SIG-M5 treated with dmso at 0.1 percent for 504 hours (cell line): ENCODE measurements at regions not wholly inside any gene's neighbourhood (a gene's known extent, or its start where the extent isn't known, plus 50 kb on each side); places are given as distances from the start of the nearest gene placed in this dataset.
"Not testable (repeated sequence)": the region's sequence is repeated elsewhere in the genome, so short reads cannot be mapped to it uniquely, and the experiment has no call there.

Experiments
- DNase-seq: peaks from one replicate; lab custom pipeline; 2025; ENCODE audit not compliant: unreplicated experiment; lab: John Stamatoyannopoulos, UW

DNA sequence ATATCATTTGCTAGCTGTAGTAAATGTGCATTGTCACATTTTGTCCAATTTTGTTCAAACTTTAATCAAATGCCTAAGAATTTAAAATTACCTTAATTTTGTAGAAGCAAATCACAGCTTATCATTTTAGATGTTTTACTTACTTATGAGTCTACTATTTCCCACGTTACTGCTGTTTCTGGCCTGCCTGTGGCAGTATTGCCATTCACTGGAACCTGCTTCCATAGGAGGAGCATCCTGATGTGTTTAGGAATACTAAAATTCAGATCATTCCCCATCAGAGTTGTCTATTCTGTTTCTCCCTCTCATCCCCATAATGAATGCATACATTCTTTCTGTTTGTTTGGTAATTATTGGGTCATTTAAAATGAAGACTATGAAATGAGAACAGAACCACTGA lies 119.5 kb upstream of the SNRPN start:
- DNase-seq = no peak

DNA sequence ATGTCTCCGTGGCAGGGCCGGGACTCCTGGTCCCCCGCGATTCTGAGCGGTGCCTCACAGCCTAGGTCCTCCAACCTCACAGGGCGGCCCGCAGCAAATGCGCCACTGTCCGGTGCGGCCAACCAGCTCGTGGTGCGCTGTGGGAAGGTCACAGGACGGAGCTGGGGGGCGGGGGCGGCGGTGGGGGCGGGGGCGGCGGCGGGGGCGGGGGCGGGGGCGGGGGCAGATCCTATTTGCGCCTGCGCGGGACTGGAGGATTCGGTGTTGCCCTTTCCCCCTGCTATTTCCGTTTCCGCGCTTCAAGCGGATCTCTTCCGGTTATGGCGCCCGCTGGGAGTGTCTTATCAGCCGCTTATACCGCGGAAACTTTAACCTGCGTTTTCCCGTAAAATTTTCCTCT lies 106.7 kb upstream of the SNRPN start:
- no peak for DNase-seq

DNA sequence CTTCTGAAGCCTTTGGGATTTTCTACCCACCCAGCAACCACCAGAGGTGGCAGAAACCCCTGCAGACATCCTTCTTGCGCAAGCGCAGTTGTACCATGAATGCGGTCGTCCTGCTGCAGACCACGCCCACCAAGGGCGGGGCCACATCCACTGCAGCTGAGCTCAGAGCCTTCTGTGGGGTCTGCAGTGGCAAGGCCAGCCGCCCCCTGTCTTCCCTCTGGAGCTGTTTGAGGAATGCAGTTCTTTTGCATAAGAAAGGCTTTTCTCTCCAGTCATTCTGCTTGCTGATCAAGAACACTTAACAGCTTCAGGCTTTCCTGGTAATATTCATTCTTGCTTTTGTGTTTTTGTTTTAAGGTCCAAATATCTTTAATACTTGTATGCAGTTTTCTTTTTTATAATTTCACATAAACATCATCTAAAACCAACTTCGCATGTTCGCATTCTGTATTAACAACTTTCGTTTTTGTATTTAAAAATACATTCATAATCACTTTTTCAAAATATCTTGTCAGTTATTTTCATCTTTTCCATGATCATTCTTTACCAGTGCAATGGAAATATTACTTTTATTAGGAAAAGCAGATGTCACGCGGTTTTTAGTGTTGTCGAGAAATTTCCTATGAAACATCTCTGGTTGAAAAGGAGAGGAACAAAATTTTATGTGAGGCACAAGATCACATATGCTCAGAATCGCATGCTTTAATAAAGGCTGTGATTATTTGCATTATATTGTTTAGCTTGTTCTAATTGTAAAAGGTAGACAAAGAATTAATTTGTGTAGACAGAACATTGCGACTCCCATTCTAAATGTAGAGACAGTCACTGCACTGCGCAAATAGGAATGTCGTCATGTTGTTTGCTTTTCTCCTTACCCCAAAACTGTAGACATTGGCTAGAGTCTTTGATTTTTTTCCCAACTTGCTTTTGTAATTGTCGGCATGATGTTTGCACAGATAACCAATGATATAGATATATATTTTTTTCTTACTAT lies 98.1 kb upstream of the SNRPN start:
- no peak for DNase-seq

DNA sequence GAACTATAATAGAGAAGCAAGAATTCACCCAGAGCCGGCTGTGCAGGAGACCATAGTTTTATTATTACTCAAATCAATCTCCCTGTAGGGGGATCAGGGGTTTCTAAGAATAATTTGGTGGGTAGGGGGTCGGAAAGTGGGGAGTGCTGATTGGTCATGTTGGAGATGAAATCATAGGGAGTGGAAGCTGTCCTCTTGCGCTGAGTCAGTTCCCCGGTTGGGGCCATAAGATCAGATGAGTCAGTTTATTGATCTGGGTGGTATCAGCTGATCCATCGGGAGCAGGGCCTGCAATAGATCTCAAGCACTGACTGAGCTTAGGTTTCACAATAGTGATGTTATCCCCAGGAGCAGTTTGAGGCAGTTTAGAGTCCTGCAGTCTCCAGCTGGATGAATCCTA lies 97.0 kb upstream of the SNRPN start:
- DNase-seq = no peak

DNA sequence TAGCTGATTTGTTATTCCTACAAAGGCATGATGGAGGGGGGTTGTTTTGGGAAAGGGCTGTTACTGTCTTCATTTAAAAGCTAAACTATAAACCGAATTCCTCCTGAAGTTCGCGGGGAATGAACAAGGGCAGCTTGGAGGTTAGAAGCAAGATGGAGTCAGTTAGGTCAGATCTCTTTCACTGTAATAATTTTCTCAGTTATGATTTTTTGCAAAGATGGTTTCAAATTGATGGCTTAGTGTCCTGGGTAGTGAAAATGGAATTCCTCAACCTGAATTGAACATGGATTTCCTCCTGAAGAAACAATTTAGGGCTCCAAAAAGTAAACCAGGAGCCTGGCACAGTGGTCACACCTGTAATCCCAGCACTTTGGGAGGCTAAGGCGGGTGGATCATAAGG lies 96.6 kb upstream of the SNRPN start:
- not testable (repeated sequence) for DNase-seq

DNA sequence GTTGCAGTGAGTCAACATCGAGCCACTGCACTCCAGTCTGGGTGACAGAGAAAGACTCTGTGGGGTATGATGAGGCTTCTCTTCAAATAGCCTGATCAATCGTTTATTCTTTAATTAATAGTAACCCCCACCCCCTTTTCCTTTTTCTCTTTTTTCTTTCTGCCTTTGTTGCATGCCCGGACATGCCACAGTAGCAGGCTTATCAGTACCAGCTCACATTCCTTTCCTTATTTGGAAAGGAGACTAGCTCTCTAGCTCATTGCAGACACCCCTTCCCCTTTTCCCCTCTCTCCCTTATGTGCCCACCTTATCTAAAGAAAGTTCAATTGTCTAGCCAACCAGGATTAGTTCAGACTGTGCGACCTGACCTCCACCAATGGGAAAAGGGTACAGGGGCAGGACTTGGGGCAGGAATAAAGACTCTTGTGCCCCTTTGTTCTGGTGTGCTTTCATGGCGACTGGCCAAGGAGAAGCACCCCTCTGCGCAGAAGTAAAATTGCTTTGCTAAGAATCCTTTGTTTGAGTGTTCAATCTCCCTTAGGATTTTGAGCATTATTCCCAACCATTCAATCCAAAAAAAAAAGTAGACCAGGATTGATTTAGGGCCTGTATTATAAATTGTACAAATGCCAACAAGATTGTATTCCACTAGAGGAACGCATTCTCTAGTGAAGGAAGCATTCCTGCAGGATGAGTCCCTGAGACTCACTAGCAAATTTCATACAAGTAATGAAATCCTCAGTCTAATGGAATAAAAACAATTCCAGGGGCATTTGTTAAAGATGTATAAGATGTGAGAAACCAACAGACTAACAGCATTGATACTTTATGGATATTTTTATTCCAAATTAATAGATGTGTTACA lies 95.8 kb upstream of the SNRPN start:
- DNase-seq = no peak

DNA sequence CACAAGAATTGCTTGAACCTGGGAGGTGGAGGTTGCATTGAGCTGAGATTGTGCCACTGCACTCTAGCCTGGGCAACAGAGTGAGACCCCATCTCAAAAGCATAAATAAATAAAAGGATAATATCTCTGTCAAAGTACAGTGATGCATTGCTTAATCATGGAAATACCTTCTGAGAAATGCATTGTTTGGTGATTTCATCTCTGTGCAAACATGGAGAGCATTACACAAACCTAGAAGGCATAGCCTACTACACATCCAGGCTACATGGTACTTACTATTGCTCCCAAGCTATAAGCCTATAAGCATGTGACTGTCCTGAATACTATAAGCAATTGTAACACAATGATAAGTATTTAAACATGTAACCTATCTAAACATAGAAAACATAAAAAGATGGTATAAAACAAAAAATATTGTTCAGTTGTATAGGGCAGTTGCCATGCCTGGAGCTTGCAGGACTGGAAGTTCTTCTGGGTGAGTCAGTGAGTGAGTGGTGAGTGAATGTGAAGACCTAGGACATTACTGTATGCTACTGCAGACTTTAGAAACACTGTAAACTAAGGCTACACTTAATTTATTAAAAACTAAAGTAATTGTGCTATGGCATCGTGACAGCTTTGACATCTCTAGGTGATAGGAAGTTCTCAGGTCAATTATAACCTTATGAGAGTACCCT lies 93.6 kb upstream of the SNRPN start:
- no peak for DNase-seq

DNA sequence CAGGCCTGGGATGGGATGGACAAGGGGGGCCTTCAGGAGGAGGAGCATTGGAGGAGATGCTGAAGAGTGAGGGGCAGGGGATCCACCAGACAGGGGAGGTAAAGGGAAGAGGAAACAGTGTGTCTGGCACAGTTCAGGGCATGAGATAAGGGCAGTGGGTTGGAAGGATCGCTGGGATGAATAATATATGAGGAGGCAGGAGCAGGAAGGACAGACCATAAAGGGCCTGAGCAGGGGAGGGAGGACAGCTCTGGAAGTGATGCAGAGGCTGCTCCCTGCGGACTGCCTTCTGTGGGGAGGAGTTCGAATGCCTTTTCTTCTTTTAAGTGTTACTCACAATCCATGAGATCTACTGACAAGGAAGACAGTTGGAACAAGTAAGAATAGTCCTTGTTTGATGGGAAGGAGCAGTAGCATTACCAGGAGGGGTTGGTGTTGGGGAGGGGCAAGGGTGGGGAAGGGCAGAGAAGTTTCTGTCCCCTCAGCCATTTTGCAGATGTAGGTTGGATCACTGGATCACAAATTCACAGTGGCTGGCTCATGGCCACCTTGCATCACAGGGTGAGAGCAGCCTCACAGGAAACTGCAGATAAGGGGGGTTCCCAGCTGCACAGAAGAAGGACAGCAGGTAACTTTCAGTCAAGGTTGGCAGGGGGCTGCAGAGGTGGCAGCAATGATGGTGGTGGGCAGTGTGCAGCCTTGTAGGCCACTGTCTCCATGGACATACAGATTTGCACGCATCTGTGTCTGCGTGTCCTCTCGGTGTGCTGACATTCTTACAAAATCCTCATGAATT lies 91.9 kb upstream of the SNRPN start:
- no peak for DNase-seq

DNA sequence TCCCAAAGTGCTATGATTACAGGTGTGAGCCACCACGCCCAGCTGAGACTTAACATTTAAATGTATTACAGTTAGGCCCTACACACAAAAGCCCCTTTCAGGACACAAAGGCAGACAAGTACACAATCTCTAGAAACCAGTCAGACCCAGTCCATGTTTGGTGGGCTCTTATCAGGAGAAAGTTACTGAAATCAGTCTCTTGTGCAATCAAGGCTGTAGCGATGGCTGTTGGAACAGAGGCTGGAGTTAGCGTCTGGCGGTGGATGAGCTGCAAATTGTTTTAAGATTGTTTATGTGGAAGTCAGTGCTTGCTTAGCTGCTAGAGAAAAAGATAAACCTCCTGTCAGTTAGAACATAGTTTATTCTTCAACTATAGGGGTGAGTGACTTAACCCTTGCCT lies 89.5 kb upstream of the SNRPN start:
- DNase-seq = no peak

DNA sequence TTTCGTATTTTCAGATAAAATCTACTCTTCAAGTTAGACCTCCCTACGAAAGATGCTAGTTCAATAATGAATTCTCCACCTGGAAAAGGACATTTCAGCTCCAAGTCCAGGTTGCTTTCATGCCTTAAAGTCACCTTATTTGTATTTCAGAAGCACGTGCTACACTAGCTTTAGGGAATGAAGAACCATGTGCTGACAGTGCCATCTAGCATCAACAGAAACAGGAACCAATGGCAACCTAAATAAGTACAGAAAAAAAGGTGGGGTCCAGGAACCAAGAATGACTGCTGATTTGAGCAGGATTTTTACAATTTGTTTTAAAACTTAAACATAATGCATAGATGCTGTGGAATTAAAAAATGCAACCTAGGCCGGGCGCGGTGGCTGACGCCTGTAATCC lies 77.6 kb upstream of the SNRPN start:
- DNase-seq = no peak

DNA sequence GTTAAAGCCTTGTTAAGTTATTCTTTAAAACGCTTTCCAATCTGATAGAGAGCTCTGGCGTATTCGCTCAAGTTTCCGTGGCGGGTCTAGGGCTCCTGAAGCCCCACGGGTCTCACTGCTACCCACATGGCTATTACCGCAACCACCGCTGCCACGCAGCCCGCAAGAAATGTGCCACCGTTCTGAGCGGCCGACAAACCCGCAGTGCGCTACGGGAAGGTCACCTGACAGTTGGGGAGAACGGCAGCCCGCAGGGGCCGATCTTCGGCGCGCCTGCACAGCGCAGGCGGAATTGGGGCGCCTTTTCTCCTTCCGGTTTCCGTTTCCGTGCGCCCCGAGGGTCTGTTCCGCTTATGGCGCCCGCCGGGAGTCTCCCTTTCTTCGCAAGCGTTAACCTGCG lies 76.6 kb upstream of the SNRPN start:
- DNase-seq = no peak

DNA sequence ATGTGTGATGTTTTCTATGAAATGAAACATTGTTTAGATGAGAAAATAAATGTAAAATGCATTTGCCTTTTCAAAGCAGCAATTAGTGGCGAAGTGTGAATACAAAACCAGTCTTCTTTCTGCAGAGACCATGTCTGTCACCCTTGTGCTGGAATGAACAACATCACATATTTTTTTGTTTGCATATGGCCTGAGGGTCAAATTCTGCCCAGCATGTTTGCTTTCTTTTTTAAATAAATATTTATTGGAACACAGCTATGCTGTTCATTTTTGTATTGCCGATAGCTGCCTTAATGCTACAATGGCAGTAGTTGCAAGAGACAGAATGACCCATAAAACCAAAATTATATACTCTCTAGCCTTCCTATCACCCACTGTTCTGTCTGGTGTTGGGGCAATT lies 75.3 kb upstream of the SNRPN start:
- DNase-seq = no peak

DNA sequence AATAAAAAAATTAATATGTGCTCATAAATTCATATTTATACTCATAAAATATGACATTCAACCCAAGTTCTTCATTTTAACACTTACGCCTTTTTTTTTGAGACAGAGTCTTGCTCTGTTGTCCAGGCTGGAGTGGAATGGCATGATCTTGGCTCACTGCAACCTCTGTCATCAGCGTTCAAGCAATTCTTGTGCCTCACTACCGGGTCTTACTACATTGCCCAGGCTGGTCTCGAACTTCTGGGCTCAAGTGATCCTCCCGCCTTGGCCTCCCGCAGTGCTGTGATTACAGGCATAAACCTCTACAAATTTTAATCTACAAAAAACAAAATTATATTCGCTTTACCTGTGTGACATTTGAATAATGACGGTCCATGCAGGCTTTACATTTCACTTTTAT lies 74.1 kb upstream of the SNRPN start:
- DNase-seq = no peak

DNA sequence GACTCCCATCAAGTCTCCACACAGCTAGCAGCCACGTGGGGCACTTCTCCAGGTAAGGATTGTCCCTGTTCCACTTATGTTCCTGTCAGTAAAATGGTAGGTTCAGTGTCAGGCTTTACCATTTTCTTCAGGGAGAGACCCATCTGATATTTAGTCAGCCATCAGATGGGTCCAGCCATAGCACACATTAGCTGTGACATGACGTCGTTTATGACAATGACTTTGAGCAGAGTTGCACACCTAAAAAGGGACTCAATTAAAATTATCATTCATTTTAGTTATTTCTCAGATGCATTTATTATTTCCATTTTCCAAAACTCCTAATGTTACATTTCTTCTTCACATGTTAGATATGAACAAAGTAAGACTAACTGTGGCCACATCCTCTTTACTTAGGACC lies 68.2 kb upstream of the SNRPN start:
- DNase-seq = no peak

DNA sequence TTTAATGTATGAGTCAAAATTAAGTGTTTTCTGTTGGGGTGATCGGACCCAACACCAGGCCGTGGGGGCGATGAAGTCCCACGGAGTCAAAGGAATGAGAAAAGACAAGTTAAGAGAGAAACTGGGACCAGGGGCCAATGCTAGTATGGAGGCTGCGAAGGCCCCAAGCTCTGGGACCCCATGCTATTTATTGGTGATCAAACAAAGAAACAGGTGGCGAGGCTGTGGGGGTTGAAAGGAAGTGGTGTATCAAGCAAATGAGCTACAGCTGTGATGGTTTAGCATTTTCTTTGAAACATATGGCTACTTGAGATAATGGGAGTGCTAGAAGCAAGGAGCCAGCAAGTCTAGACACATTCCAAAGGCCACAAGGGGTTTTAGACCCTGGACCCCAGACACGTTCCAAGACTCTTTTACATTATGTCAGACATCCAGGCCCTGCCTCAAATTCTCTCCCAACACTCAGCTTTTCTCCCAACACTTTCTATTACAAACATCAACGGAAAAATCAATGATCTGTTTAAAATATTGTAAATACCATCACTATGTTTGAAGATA lies 56.0 kb upstream of the SNRPN start:
- no peak for DNase-seq

DNA sequence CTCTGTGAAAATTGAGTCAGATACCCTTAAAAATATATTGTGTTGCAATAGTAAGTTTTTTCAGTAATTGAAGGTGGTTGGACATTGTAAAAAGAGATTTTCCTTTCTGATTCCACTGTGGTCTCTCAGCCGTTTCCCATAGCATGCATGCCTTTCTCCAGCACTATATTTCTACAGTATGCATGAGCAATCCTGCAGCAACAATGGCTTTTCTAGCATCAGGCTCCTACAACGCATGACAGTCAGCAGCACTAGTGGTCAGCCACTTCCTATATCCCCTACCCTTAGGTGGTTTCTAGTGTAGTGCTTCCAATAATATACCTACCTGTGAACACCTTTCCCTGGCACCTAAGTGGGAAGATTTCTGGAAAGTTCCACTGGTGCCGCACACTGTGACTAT lies 55.4 kb upstream of the SNRPN start:
- DNase-seq = no peak

DNA sequence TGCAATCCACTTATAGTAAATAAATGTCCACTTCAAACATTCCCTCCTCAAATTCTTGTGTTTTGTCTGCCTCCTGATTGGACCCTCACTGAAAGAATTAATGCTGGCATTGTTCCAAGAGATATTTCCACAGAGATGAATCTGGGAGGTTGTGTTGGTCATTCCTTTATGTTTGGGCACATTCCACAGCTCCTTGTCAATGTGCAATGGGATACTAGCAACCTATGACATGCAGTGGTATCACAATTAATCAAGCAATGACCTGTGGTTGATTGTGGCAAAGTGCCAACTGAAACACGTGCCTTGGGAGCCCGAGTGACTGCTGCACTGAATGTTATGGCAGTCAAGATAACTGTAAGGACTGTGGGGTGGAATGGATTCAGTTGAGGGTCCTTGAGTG lies 55.0 kb upstream of the SNRPN start:
- no peak for DNase-seq

DNA sequence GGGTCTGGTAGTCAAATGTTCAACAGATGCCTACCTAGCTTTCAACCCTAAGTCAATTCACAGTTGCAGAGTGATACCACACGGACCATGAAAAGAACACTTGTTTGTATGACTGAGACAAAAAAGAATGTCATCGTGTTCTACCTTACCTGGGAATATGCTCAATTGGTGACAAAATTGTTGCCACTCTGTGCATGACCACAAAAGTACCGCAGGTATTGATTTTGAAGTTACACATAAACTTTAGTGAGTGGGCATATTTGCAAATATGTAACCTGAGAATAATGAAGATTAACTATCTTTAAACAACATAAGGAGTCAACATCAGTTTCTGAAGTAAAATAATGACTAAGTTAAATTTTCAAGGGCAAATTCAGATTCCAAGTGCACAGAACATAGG lies 53.4 kb upstream of the SNRPN start:
- no peak for DNase-seq
